Lung (tissue), 11 donors: ENCODE measurements at regions not wholly inside any gene's neighbourhood (a gene's known extent, or its start where the extent isn't known, plus 50 kb on each side); places are given as distances from the start of the nearest gene placed in this dataset.

Source experiments
- ATAC-seq: fragments of 200-7000 bp; cut with Tn5 transposase; one replicate; pipeline ENCODE4 v1.9.1; 2020; ENCODE audit warnings: moderate number of reproducible peaks; ENCODE audit not compliant: insufficient read depth, low FRiP score
- DNase-seq, 3 donors: peaks; one replicate each; pipeline ENCODE4 v3.0.0-alpha.2; 2013 to 2017
- H3K27ac ChIP-seq, 2 donors: one replicate each; pipeline ENCODE4 v1.5.1; 2013; ENCODE audit warnings: mild to moderate bottlenecking in 2 of 2, moderate library complexity in 2 of 2, control low read depth in 1 of 2, inconsistent platforms in 1 of 2, low read depth in 1 of 2, low read length in 1 of 2
- H3K27me3 ChIP-seq, 3 donors: one replicate each; pipeline ENCODE4 v1.5.1; 2013; ENCODE audit warnings: low read length in 2 of 3; ENCODE audit not compliant: control insufficient read depth in 3 of 3, insufficient read depth in 3 of 3
- H3K36me3 ChIP-seq, 4 donors: one replicate each; pipeline ENCODE4 v1.5.1; 2013; ENCODE audit warnings: low read length in 4 of 4, mild to moderate bottlenecking in 1 of 4, moderate library complexity in 1 of 4; ENCODE audit not compliant: control insufficient read depth in 4 of 4, insufficient read depth in 4 of 4
- H3K4me1 ChIP-seq, 5 donors: one replicate each; pipeline ENCODE4 v1.5.1; 2013; ENCODE audit warnings: low read length in 5 of 5, mild to moderate bottlenecking in 2 of 5, moderate library complexity in 1 of 5; ENCODE audit not compliant: control insufficient read depth in 5 of 5, insufficient read depth in 5 of 5
- H3K4me3 ChIP-seq: one replicate; pipeline ENCODE4 v1.5.1; 2013; ENCODE audit warnings: mild to moderate bottlenecking, control low read depth, moderate library complexity
- H3K9ac ChIP-seq, 2 donors: one replicate each; pipeline ENCODE4 v1.5.1; 2013; ENCODE audit warnings: low read length in 2 of 2, control low read depth in 1 of 2; ENCODE audit not compliant: insufficient read depth in 1 of 2
- H3K9me3 ChIP-seq, 4 donors: one replicate each; pipeline ENCODE4 v1.5.1; 2013; ENCODE audit warnings: low read length in 3 of 4, mild to moderate bottlenecking in 1 of 4, moderate library complexity in 1 of 4; ENCODE audit not compliant: control insufficient read depth in 4 of 4, insufficient read depth in 3 of 4
- WGBS, 2 donors: extraction: QIAGEN DNeasy Blood & Tissue Kit; methylation state at CpG; one replicate each; pipeline ENCODE4 v1.1.7; 2013; 5-methylcytosine and 5-hydroxymethylcytosine counted together
- TF ChIP-seq, protein P1 (sequence below): IDR thresholded peaks from 2 replicates; pipeline ENCODE4 v1.5.1; 2012; ENCODE audit warnings: mild to moderate bottlenecking; ENCODE audit errors: control extremely low read depth, extremely low read depth
- donor health status: control.
- donor health status: control.
- donor health status: Bipolar disorder and iron deficiency.
- donor health status: healthy.
- donor health status: DM: yes; HTN: yes; CAD: no.

DNA sequence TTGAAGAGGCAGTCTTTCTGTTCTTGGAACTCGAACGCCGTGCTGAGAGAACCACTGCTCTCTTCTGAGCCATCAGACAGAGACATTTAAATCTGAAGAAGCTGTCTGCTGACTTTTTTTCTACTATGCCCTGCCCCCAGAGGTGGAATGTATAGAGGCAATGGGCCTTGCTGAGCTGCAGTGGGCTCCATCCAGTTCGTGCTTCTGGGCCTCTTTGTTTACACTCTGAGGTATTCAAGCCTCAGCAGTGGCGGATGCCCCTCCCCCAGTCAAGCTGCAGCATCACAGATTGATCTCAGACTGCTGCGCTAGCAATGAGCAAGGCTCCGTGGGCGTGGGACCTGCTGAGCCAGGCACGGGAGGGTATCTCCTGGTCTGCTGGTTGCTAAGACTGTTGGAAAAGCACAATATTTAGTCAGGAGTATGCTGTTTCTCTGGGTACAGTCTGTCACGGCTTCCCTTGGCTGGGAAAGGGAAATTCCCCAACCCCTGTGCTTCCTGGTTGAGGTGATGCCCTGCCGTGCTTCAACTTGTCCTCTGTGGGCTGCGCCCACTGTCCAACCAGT is 526.8 kb downstream of the CD109 start:
- no peaks in the 10 kb centered on the region for H3K9me3 ChIP-seq
- TF ChIP-seq, protein P1, sequence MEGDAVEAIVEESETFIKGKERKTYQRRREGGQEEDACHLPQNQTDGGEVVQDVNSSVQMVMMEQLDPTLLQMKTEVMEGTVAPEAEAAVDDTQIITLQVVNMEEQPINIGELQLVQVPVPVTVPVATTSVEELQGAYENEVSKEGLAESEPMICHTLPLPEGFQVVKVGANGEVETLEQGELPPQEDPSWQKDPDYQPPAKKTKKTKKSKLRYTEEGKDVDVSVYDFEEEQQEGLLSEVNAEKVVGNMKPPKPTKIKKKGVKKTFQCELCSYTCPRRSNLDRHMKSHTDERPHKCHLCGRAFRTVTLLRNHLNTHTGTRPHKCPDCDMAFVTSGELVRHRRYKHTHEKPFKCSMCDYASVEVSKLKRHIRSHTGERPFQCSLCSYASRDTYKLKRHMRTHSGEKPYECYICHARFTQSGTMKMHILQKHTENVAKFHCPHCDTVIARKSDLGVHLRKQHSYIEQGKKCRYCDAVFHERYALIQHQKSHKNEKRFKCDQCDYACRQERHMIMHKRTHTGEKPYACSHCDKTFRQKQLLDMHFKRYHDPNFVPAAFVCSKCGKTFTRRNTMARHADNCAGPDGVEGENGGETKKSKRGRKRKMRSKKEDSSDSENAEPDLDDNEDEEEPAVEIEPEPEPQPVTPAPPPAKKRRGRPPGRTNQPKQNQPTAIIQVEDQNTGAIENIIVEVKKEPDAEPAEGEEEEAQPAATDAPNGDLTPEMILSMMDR, result no peak
- H3K36me3 ChIP-seq, result no peaks in the 10 kb centered on the region
- H3K9ac ChIP-seq, result no peak overlapping the region
- WGBS, 2 donors, result 63 to 64% methylated on average over 12 of the region's 12 CpGs
- no peak overlapping the region for H3K4me3 ChIP-seq
- ATAC-seq, result no peak
- no peaks in the 10 kb centered on the region for H3K27me3 ChIP-seq
- H3K27ac ChIP-seq, result no peak overlapping the region
- H3K4me1 ChIP-seq, result no peaks in the 10 kb centered on the region
- no peak for DNase-seq

DNA sequence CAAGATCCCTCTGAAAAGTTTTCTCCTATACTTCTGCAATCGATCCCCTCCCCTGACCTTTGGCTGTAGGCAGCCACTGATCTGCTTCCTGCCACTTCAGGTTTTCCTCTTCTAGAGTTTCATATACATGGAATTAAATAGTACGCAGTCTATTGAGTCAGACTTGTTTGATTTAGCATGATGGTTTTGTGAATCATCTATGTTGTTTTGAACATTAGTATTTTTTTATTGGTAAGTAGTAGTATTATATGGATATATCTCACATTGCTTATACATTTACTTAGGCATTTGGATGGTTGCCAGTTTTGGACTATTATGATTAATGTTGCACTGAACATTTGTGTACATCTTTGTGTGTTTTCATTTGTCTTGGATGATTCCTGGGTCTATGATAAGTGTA is 518.0 kb downstream of the CD109 start:
- TF ChIP-seq, protein P1, result no peak
- no peak overlapping the region for H3K27ac ChIP-seq
- H3K9me3 ChIP-seq, result no peaks in the 10 kb centered on the region
- WGBS, 2 donors, result 57 to 66% methylated on average over 2 of the region's 2 CpGs
- no peak overlapping the region for H3K4me3 ChIP-seq
- no peaks in the 10 kb centered on the region for H3K27me3 ChIP-seq
- ATAC-seq, result no peak
- DNase-seq, result no peak
- no peaks in the 10 kb centered on the region for H3K36me3 ChIP-seq
- H3K9ac ChIP-seq, result no peak overlapping the region
- H3K4me1 ChIP-seq, result no peaks in the 10 kb centered on the region

DNA sequence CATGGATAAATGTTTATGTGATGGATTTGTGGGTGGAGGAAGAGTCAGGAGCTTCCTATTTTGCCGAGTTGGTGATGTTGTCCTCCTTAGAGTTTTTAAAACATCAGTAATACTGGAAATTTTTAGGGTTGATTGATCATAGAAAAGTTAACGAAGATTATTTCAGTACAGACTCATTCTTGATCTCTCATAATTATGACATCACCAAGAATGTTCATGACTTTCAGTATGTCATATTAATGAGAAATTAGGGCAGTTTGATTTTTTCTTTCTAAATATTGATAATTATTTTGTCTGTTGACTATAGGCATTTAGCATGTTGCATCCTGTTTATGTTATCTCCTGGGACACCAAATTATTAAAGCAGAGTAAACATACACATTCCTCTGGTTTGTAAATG is 512.2 kb downstream of the CD109 start:
- peaks cover 0 to 14% (median 2%) of the 10 kb centered on the region in 4 donors for H3K9me3 ChIP-seq
- no peak overlapping the region for H3K27ac ChIP-seq
- DNase-seq, result no peak
- H3K9ac ChIP-seq, result no peak overlapping the region
- TF ChIP-seq, protein P1, result no peak
- no peaks in the 10 kb centered on the region for H3K36me3 ChIP-seq
- H3K27me3 ChIP-seq, result no peaks in the 10 kb centered on the region
- no peaks in the 10 kb centered on the region for H3K4me1 ChIP-seq
- 70 to 79% methylated on average over 2 of the region's 2 CpGs for WGBS, 2 donors
- no peak overlapping the region for H3K4me3 ChIP-seq
- ATAC-seq, result no peak
